Myocyte (in vitro differentiated cells): ENCODE measurements at regions not wholly inside any gene's neighbourhood (a gene's known extent, or its start where the extent isn't known, plus 50 kb on each side); places are given as distances from the start of the nearest gene placed in this dataset.

Source experiments
- DNase-seq: peaks from one replicate; pipeline ENCODE4 v3.0.0-alpha.2; 2012; ENCODE audit warnings: low read depth

DNA sequence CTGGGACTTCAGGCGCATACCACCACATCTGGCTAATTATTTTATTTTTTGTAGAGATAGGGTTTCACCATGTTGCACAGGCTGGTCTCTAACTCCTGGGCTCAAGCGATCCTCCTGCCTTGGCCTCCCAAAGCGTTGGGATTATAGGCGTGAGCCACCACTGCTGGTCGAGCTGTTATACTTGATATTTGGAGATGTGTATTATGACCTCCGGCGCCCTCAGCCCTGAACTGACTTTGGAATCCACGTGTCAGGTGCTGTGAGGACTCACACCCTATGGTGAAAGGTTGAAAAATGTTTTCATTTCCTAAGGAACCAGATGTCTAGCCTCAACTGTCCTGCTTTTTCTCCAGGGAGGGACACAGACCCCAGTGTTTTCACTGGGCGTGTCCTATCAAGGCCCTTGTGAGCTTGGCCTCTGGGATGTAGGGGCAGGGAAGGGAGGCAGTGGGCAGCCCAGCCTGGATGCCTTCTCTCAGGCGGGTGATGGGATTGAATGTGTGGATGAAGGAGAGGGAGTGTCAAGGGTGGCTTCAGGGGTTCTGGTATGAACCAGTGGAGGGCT lies 56.4 kb upstream of the HAAO start:
- DNase-seq, result no peak

DNA sequence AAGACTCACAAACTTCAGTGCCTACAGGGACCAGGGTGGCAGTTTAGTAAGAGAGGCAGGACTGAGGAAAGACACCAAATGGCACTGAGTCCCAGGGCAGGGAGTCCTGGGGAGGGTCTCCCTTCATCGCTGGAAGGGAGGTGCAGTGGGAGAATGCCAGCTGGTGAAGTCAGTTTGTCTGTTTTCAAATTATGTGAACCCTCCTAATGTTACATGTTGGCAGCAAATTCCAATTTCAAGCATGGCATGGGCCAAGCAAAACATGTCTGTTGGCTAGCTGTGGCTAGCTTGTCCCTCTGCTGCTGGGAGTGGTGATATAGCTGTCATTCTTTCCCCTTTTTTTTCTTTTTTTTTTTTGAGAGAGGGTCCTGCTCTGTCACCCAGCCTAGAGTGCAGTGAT lies 55.9 kb upstream of the HAAO start:
- peak; percentile 12 for DNase-seq

DNA sequence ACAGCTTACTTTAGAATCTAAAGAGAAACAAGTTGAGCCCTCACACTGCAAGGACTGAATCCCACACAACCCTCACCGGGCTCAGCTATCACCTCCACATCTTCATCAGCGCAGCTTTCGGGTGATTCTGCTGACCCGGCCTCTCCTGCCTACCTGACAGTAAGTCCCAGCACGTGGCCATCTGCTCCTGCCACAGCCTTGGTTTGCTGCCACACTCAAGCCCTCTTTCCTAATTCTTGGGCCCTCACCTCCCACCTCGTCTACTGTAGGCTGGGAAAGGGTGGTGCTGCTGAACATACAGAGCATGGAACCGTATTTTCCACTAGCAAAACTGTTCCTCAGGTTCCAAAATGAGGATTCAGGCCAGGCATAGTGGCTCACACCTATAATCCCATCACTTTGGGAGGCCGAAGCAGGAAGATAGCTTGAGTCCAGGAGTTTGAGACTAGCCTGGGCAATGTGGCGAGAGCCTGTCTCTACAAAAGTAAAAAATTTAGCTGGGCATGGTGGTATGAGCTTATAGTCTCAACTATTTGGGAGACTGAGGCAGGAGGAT lies 55.3 kb upstream of the HAAO start:
- no peak for DNase-seq

DNA sequence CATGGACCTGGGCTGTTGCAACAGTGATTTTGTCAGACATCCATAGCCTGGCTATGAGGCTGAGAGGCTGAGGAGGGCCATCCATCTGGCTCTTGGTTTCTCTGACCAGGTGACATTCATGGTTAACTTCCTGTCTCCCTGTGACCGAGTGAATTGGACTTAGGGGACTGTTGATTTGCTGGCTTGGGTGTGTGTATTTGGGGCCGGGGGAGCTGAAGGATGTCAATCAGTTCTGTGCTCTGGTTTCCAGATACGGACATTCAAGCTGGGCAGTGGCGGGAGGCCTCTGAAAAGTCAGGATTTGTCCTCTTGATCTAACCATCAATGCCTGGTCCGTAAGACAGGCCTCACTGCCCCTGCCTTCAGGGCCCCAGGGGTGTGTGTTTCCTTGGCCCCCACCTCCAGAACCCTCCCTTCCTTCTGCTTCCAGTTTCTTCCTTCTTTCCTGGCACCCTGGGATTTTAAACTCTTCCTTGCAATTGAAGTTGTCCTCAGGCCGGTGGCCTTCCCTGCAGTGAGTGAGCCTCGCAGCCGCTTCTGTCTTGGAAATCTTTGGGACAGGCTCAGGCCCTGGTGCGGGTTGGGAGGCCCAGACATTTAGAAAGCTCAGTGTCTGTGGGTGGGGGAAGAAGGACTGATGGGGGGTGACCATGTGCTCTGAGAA lies 54.7 kb upstream of the HAAO start:
- DNase-seq, result no peak

DNA sequence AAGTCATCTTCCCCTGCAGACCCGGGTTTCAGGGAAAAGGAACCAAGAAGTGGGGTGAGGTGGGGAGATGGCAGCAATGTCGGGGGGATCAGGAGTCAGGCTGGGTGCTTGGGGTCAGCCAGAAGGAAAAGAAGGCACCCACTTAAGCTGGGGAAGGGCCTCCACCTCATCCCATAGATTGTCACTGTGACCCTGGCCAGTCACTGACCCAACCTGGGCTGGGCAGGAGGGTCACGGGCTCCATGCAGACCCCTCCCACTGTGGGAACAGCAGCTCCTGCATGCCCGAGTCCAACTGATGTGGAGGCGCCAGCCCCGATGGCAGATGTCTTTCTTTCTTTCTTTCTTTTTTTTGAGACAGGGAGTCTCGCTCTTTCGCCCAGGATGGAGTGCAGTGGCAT lies 53.6 kb upstream of the HAAO start:
- DNase-seq, result no peak

DNA sequence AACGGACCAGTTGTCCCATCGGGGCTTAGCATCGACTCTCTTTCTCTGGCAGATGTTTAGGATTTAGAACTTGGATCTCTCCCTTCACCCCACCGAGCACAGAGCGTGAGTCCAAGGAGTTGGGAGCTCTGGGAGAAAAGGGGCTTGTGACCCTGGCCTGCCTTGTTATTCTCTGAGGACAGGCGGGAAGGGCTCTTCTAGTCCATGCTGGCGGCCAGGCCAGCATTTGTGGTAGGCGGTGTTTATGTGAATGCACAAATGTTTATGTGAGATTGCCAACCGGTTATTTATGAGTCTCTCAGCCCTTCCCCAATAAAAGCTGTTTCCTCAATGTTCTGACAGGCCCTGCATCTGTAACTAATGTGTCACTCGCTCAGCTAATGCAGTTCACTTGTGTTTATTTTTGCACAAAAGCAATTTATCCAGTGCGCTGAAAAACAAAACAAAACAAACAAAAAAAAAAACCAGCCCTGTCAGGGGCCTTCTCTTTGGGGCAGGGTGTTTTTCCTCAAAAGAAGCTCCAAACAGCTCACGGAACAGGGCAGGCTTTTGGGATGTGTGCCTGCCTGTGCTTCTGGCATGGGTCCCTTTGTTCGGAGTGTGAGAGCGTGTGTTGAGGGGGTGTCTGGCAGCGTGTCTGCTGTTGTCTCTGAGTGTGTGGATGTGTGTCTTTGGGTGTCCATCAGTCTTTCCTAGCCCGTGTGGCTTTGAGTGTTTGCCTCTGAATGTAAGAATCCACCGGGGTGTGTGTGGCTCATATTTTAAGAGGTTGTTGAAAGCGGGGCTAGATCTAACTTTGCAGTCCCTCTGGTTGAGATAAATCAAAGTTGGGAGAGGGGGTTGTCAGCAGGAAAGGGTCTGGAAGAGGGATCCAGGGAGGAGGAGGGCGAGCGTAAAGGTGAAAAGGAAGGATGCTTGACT lies 52.8 kb upstream of the HAAO start:
- DNase-seq, result no peak

DNA sequence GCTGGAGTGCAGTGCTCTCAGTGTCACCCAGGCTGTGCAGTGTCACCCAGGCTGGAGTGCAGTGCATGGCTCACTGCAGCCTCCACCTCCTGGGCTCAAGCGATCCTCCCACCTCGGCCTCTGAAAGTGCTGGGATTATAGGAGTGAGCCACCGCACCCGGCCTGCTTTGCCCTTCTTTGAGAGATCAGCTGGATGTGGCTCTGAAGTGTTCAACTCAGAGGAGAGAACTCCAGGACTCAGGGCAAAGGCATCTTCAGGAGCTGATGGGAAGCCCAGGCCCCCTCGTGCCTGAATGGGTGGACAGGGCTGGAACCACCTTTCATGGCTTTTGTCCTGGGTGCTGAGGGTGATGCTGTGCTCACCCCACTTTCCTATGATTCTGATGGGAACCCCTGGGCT lies 52.0 kb upstream of the HAAO start:
- no peak for DNase-seq

DNA sequence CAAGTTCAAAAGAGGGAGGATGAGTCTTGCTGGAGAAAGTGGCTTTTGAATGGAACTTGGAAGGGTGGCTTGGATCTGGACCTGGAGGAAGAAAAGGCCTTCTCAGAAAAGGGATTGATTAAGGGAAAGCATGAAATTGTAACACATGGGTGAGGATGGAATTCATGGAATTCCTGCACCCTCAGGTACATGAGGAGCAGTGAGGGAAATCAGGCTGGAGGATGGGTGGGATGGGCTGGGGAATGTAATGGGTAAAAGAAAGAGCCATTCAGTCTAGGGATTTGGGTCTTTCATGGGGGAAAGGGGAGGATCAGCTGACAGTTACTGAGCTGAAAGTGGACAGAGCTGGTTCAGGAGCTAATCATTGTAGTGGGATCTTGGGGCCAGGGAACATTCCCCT lies 51.2 kb upstream of the HAAO start:
- no peak for DNase-seq

DNA sequence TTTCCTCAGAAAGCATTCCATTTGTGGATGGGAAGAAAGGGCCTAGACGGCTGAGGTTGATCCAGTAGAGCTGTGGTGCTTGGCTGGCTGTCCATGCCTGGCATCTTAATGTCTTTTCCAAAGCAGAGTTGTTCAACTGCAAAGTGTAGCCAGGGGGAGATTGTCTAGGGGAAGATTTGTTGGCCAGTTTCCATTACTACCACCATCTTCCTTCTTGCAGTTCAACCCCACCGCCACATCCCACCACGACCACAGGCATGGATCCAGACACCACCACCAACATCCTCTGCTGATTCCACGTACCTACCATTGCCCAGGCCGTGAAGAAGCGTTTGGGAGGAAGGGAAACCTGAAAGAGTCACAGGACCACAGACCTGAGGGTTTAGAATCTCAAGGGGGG lies 50.7 kb upstream of the HAAO start:
- DNase-seq, result no peak

DNA sequence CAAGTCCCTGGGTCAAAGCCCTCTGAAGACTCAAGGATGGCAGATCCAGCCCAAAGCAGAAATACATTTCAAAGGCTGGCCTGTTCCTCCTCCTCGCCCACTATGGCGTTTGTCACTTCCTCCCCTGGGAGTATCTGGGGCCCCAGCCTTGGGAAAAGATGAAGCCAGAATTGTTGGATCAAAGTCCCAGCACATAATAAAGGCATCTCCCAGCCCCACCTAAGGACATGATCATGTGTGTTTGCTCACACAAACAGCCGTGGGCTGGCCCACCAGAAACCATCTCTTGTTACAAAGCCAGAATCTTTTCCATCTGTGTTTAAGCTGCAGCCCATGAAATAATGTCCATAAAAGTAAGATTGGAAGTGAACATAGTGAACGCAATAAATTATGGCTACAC lies 50.1 kb upstream of the HAAO start:
- no peak for DNase-seq
